NCI-H1436 (cell line): ENCODE measurements at regions not wholly inside any gene's neighbourhood (a gene's known extent, or its start where the extent isn't known, plus 50 kb on each side); places are given as distances from the start of the nearest gene placed in this dataset.

Source experiments
- DNase-seq: peaks from one replicate; lab custom pipeline; 2025; lab: John Stamatoyannopoulos, UW

- DNase-seq: no peak
Observed at GRCh38 chr1:199855580-199855979, 171.9 kb upstream of the NR5A2 start.

DNA sequence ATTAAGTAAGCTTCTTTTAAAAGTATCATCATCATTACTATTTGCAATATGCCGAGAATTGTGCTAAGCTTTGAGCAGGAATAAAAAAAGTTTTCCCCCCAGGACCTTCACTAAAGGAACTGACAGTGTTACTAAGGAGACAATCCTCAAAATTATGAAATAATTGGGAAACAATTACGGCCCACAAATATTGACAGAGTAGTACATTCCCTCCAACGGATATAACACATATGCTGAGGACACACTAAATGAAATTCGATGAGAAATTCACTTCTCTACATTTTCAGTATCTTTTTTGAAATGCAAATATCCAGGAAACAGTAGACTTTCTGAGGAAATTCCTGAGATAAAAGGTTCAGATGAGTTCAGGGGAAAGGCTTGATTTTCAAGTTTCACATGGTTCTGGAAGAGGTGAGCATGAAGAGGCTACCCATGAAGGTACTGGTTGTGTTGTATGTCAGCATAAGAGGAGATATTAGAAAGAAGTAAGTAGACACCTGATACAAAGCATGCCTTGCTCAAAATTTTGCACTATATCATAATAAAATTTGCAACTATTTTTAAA lies 171.2 kb upstream of the NR5A2 start:
- no peak for DNase-seq

- no peak for DNase-seq
Observed at GRCh38 chr1:199857108-199857507, 170.4 kb upstream of the NR5A2 start.

- no peak for DNase-seq
Observed at GRCh38 chr1:199857516-199857915, 170.0 kb upstream of the NR5A2 start.

DNA sequence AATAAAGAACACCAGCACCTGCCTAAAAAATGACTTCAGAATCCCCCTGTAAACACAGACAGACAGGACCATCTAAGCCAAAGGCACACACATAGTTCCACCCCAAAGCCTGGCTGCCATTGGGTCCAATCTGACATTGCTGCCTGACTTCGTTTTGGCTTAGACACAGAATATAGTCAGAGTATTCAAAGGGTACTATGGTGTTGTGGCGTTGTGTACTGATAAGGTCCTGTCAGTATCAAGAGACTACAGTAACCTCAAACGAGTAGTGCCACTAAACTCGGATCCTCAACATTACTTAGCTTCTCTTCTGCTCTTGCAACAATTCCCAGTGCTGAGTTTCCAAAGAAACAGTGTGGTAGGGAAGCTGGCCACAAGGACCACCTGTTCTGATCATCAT lies 169.3 kb upstream of the NR5A2 start:
- DNase-seq: no peak

- no peak for DNase-seq
Observed at GRCh38 chr1:199858856-199859255, 168.7 kb upstream of the NR5A2 start.

- no peak for DNase-seq
Observed at GRCh38 chr1:199859491-199859933, 168.0 kb upstream of the NR5A2 start.

GRCh38 chr1:199861020-199861795 lies 166.3 kb upstream of the NR5A2 start:
- no peak for DNase-seq

DNA sequence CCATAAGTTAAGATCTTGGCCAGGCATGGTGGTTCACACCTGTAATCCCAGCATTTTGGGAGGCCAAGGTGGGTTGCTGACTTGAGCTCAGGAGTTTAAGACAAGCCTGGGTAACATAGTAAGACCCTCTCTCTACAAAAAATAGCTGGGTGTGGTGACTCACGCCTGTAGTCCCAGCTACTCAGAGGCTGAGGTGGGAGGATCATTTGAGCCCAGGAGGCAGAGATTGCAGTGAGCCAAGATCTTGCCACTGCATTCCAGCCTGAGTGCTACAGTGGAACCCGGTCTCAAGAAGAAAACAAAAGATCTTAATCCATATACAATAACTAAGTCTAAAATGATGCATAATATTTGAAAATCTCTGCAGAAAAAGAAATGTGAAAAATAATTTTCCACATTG lies 165.5 kb upstream of the NR5A2 start:
- no peak for DNase-seq

DNA sequence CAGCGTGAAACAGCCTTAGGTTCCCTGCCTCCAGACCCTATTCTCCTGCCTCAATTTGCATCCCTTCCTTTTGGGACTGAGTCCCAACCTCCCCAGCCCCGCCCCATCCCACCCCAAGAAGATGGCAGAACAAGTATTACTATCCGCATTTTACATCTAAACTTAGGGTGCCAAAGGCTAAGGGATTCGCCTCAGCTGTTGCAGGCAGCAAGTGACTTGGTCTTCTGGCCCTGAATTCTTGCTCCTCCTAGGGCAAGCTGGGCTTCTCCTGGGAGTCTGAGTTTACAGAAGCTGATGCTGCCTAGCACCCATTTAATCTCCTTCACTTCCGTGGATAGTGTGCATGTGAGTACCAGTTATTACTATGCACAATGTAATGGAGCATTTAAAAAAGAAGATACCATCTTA lies 161.3 kb upstream of the NR5A2 start:
- DNase-seq: no peak

DNA sequence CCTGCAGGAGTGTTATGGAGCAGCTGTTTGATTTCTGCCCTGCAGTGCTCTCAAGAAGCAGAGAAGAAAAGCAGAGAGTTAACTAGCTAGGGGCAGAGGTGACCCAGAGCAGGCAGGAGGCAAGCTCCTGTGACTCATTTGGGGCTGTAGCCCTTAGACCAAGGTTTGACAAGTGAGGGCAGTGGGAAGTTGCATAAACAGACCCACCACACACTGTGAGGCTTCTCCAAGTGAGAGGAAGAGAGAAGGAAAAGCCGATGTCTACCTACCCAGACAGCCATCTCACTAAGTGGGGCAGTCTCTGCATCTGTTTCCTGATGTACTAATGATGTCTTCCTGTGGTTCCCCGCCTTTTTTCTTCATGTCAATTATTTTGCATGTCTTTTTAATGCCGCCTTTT lies 159.9 kb upstream of the NR5A2 start:
- no peak for DNase-seq

- no peak for DNase-seq
Observed at GRCh38 chr1:199868777-199869176, 158.7 kb upstream of the NR5A2 start.

- DNase-seq: no peak
Observed at GRCh38 chr1:199875337-199875736, 152.2 kb upstream of the NR5A2 start.

GRCh38 chr1:199875856-199876255 lies 151.7 kb upstream of the NR5A2 start:
- DNase-seq: no peak

- DNase-seq: no peak
Observed at GRCh38 chr1:199877526-199878384, 149.8 kb upstream of the NR5A2 start.

GRCh38 chr1:199878823-199879222 lies 148.7 kb upstream of the NR5A2 start:
- no peak for DNase-seq

DNA sequence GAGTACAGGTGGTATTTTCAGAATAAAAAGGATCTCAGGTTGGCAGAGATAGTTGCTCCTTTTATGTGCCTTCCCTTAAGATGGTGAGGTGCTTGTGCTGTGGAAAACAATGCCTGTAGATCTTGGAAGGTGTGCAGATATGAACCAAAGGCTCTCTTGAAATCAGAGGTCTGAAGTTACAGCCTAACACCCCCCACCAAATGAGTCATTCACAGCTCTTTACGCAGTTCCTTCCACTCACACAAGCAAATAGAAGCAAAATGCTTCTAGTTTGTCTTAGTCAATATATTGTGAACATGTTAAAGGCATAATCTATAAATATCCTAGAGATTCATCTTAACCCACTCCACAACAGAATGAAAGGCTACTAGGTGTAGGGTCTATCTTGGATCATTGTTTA lies 128.9 kb upstream of the NR5A2 start:
- DNase-seq: no peak

DNA sequence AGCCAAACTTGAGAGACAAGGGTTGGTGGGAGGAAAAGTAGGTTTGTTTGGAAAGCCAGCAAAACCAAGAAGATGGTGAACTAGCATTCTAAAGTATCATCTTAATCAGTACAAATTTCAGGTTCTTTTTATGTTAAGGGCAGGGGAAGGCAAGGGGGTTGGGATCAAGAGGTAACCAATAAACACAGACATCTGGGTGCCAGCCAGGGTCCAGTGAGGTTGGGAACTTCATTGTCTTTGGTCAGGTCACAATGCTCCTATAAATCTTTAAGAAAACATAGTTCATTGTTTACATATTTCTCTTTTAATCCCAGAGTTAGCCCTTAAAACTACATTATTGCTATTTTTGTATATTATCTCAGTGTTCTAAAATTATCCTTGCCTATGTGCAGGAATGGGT lies 126.2 kb upstream of the NR5A2 start:
- no peak for DNase-seq

GRCh38 chr1:199907361-199907760 lies 120.1 kb upstream of the NR5A2 start:
- DNase-seq: no peak

DNA sequence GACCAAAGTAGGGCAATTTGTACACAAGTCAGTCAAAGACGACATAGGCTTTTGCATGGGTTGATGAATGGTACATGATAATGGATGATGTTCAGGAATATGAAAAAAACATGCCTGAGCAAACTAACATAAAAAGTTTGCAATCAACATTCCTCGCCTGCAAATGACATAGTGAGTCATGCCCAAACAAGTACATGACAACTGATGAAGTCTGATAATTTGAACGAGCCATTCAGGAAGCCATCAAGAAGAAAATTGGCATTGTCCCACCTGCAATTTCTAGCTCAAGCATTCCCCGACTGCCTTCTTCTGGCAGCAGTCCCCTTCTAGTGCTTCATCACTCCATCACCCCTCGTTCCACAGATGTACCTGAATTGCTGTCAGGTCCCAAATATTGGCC lies 118.4 kb upstream of the NR5A2 start:
- peak; percentile 12 for DNase-seq

DNA sequence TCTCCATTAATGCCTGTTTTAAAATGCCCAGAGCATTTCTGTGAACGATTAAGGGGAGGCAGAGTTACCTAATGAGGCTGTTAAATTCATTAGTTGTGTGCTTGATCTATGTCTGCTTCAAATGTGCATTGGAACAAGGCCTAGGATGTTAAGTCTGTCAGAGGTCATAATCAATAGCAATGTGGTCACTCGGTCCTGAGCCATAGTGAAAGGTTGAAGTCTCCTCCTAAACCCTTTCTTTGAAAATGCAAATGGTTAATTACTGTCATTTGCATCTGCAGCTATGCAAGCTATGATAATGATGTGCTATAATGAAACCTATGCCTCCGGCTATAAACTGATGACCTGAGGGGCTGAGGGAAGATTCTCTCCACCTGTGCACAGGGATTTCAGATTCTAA lies 114.2 kb upstream of the NR5A2 start:
- DNase-seq: no peak

DNA sequence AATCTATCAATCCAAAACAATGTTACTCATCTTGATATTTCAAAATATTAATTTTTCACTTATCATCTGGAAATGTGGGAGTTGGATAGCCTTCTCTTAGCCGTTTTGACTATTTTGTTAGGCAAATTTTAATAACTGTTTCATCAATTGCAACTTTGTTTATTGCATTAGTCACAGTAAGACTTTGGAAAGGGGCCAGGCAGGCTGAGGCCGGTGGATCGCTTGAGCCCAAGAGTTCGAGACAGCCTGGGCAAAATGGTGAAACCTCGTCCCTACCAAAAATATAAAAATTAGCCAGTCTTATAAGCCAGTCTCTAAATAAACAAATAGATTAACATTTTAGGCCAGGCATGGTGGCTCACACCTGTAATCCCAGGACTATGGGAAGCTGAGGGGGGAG lies 113.0 kb upstream of the NR5A2 start:
- no peak for DNase-seq

- no peak for DNase-seq
Observed at GRCh38 chr1:199918196-199918769, 109.2 kb upstream of the NR5A2 start.
